HG02610 (cell line): ENCODE measurements at regions not wholly inside any gene's neighbourhood (a gene's known extent, or its start where the extent isn't known, plus 50 kb on each side); places are given as distances from the start of the nearest gene placed in this dataset.

Experiments used
- ATAC-seq: cut with Tn5 transposase; IDR thresholded peaks from one replicate; pipeline ENCODE4 v1.9.1; 2021; ENCODE audit warnings: mild to moderate bottlenecking, moderate library complexity; ENCODE audit not compliant: unreplicated experiment

- no peak for ATAC-seq
These were observed 1038.3 kb downstream of the AMY1C start for GRCh38 chr1:104787866-104788510.

- ATAC-seq = no peak
These were observed 1041.3 kb downstream of the AMY1C start for GRCh38 chr1:104791030-104791429.

- ATAC-seq = no peak
These were observed 1044.3 kb downstream of the AMY1C start for GRCh38 chr1:104794035-104794434.

GRCh38 chr1:104795931-104796330 is 1046.2 kb downstream of the AMY1C start:
- no peak for ATAC-seq

GRCh38 chr1:104797982-104798381 is 1048.3 kb downstream of the AMY1C start:
- ATAC-seq = no peak

GRCh38 chr1:104801344-104801743 is 1051.6 kb downstream of the AMY1C start:
- no peak for ATAC-seq

GRCh38 chr1:104804147-104804546 is 1054.4 kb downstream of the AMY1C start:
- no peak for ATAC-seq

- no peak for ATAC-seq
These were observed 1057.9 kb downstream of the AMY1C start for GRCh38 chr1:104807590-104807989.

- ATAC-seq = no peak
These were observed 1075.7 kb downstream of the AMY1C start for GRCh38 chr1:104825401-104825800.

GRCh38 chr1:104830534-104830933 is 1080.8 kb downstream of the AMY1C start:
- no peak for ATAC-seq

- no peak for ATAC-seq
These were observed 1102.5 kb downstream of the AMY1C start for GRCh38 chr1:104852151-104852550.

GRCh38 chr1:104853276-104853675 is 1103.6 kb downstream of the AMY1C start:
- no peak for ATAC-seq

GRCh38 chr1:104854529-104854928 is 1104.8 kb downstream of the AMY1C start:
- ATAC-seq = no peak

GRCh38 chr1:104855550-104855949 is 1105.9 kb downstream of the AMY1C start:
- ATAC-seq = no peak

GRCh38 chr1:104856091-104856490 is 1106.4 kb downstream of the AMY1C start:
- no peak for ATAC-seq

- ATAC-seq = no peak
These were observed 1106.8 kb downstream of the AMY1C start for GRCh38 chr1:104856518-104856917.

- no peak for ATAC-seq
These were observed 1119.1 kb downstream of the AMY1C start for GRCh38 chr1:104868794-104869193.

GRCh38 chr1:104874044-104874443 is 1124.3 kb downstream of the AMY1C start:
- ATAC-seq = peak; percentile 96

GRCh38 chr1:104878203-104878909 is 1128.7 kb downstream of the AMY1C start:
- no peak for ATAC-seq

GRCh38 chr1:104884939-104885338 is 1135.2 kb downstream of the AMY1C start:
- no peak for ATAC-seq

- ATAC-seq = no peak
These were observed 1155.6 kb downstream of the AMY1C start for GRCh38 chr1:104905322-104905721.

- no peak for ATAC-seq
These were observed 1156.4 kb downstream of the AMY1C start for GRCh38 chr1:104906141-104906540.

- ATAC-seq = no peak
These were observed 1169.5 kb downstream of the AMY1C start for GRCh38 chr1:104919188-104919587.
